Endothelial cell of umbilical vein (primary cell): ENCODE measurements at regions not wholly inside any gene's neighbourhood (a gene's known extent, or its start where the extent isn't known, plus 50 kb on each side); places are given as distances from the start of the nearest gene placed in this dataset.

Source experiments
- BruUV-seq: library from RNA; stranded (reverse); fragments of 400-500 nt; replicated peaks from 2 replicates; lab custom pipeline; 2021; lab: Mats Ljungman, UMichigan
- CTCF ChIA-PET: fragments of 300-600, 350-600 bp; sonication (Branson Sonifier 250); formaldehyde crosslinking; loops from one replicate; lab custom pipeline; 2021; ENCODE audit warnings: antibody characterized with exemption, inconsistent platforms; lab: Charles Lee
- POLR2A ChIA-PET: fragments of 300-600, 350-600 bp; sonication (Branson Sonifier 250); formaldehyde crosslinking; loops from one replicate; lab custom pipeline; 2021; ENCODE audit warnings: antibody characterized with exemption, inconsistent platforms; lab: Charles Lee
- DNase-seq: peaks from one replicate; pipeline ENCODE4 v3.0.0-alpha.2; 2011; ENCODE audit warnings: low read depth, low spot score
- FAIRE-seq: peaks from 2 replicates; lab custom pipeline; 2011; peaks lifted over from hg19 to GRCh38; lab: Jason Lieb, UNC
- H2AFZ ChIP-seq: 2 replicates; pipeline ENCODE4 v1.6.0; 2012; ENCODE audit warnings: low read depth, low read length, control low read depth, inconsistent platforms
- H3K27ac ChIP-seq: 2 replicates; pipeline ENCODE4 v1.5.1; 2011; ENCODE audit warnings: low read depth, mild to moderate bottlenecking, control low read depth, low read length, moderate library complexity; ENCODE audit not compliant: insufficient read depth
- H3K27me3 ChIP-seq, 2 experiments: 2 replicates each; pipeline versions ENCODE4 v1.6.0 to v1.6.1; 2011; ENCODE audit warnings: low read length in 2 of 2, mixed read lengths in 1 of 2; ENCODE audit not compliant: control insufficient read depth in 2 of 2, insufficient read depth in 2 of 2
- H3K36me3 ChIP-seq, 2 experiments: 2 replicates in 1 of 2; 3 replicates in 1 of 2; pipeline ENCODE4 v1.5.1; 2011; ENCODE audit warnings: low read length in 2 of 2, mild to moderate bottlenecking in 1 of 2, moderate library complexity in 1 of 2; ENCODE audit not compliant: control insufficient read depth in 2 of 2, insufficient read depth in 2 of 2; ENCODE audit errors: extremely low read depth in 1 of 2
- H3K4me1 ChIP-seq: 3 replicates; pipeline ENCODE4 v1.5.1; 2011; ENCODE audit warnings: mild to moderate bottlenecking, low read length; ENCODE audit not compliant: control insufficient read depth, insufficient read depth; ENCODE audit errors: extremely low read depth
- H3K4me2 ChIP-seq: 2 replicates; pipeline ENCODE4 v1.6.1; 2011; ENCODE audit warnings: low read length, control low read depth, mixed read lengths; ENCODE audit not compliant: insufficient read depth
- H3K4me3 ChIP-seq, 3 experiments: fragments of 200-600 bp in 1 of 3; sonication (generic), shearing (Covaris generic) in 1 of 3; replicated peaks in 1 of 3; 2 replicates each; pipeline ENCODE4 v1.5.1; 2011 to 2016; ENCODE audit warnings: control low read depth in 3 of 3, low read length in 3 of 3, mild to moderate bottlenecking in 2 of 3, inconsistent platforms in 1 of 3, low read depth in 1 of 3, moderate library complexity in 1 of 3; ENCODE audit not compliant: insufficient read depth in 1 of 3
- H3K79me2 ChIP-seq: 2 replicates; pipeline ENCODE4 v1.6.0; 2012; ENCODE audit warnings: low read length, inconsistent platforms; ENCODE audit not compliant: control insufficient read depth, insufficient read depth
- H3K9ac ChIP-seq: replicated peaks from 2 replicates; pipeline ENCODE3; 2011; ENCODE audit warnings: low read length, control low read depth; ENCODE audit not compliant: insufficient read depth; ENCODE audit errors: extremely low read depth
- H3K9me1 ChIP-seq: replicated peaks from 3 replicates; pipeline ENCODE4 v1.6.0; 2011; ENCODE audit warnings: mild to moderate bottlenecking, low read length; ENCODE audit not compliant: control insufficient read depth, insufficient read depth; ENCODE audit errors: extremely low read depth
- H3K9me3 ChIP-seq: replicated peaks from 2 replicates; pipeline ENCODE4 v1.5.1; 2012; ENCODE audit warnings: low read length, inconsistent platforms; ENCODE audit not compliant: control insufficient read depth, insufficient read depth
- H4K20me1 ChIP-seq: replicated peaks from 2 replicates; pipeline ENCODE3; 2011; ENCODE audit warnings: mild to moderate bottlenecking, low read length; ENCODE audit not compliant: control insufficient read depth, insufficient read depth; ENCODE audit errors: extremely low read depth
- CTCF ChIP-seq, 2 donors: IDR thresholded peaks; 1 replicate in 1 of 2; 2 replicates in 1 of 2; pipeline ENCODE4 v1.5.1; 2011; ENCODE audit warnings: low read length in 2 of 2, mild to moderate bottlenecking in 2 of 2, moderate library complexity in 2 of 2, control low read depth in 1 of 2, inconsistent platforms in 1 of 2, low read depth in 1 of 2; ENCODE audit not compliant: insufficient read depth in 1 of 2; ENCODE audit errors: extremely low read depth in 1 of 2
- EZH2 ChIP-seq: IDR thresholded peaks from 2 replicates; pipeline ENCODE4 v1.6.1; 2012; ENCODE audit warnings: borderline replicate concordance, low read depth, mild to moderate bottlenecking, moderate library complexity, low read length, inconsistent platforms; ENCODE audit not compliant: severe bottlenecking
- FOS ChIP-seq: IDR thresholded peaks from 2 replicates; pipeline ENCODE4 v1.6.1; 2011; ENCODE audit warnings: mild to moderate bottlenecking, low read length, moderate library complexity, borderline replicate concordance; ENCODE audit not compliant: insufficient read depth
- GATA2 ChIP-seq: IDR thresholded peaks from 2 replicates; pipeline ENCODE4 v1.7.0; 2011; ENCODE audit warnings: low read depth, mild to moderate bottlenecking, moderate library complexity, mixed read lengths, low read length; ENCODE audit not compliant: insufficient read length, insufficient read depth
- JUN ChIP-seq: IDR thresholded peaks from 2 replicates; pipeline ENCODE4 v1.6.1; 2011; ENCODE audit warnings: borderline replicate concordance, low read depth; ENCODE audit not compliant: insufficient read length, insufficient read depth
- MAX ChIP-seq: IDR thresholded peaks from 2 replicates; pipeline ENCODE4 v1.6.1; 2011; ENCODE audit not compliant: insufficient read depth, insufficient read length
- MYC ChIP-seq: IDR thresholded peaks from one replicate; pipeline ENCODE4 v1.6.1; 2011; ENCODE audit warnings: mild to moderate bottlenecking, low read depth, low read length
- POLR2A ChIP-seq: IDR thresholded peaks from 2 replicates; pipeline ENCODE4 v1.6.1; 2012; ENCODE audit warnings: low read depth, mild to moderate bottlenecking, control low read depth, low read length
- POLR2AphosphoS5 ChIP-seq: IDR thresholded peaks from 2 replicates; pipeline ENCODE4 v1.6.1; 2012; ENCODE audit warnings: low read depth, mild to moderate bottlenecking, control low read depth, low read length, moderate library complexity; ENCODE audit not compliant: insufficient read depth
- dilution Hi-C: fragments of 300-500 bp; cut with MboI; formaldehyde crosslinking; loops from one replicate; pipeline ENCODE4 v1.15.0; 2019; ENCODE audit warnings: low sequenced_read_pairs; ENCODE audit not compliant: extremely low pct_ligation_motif_present
- intact Hi-C: fragments of 100-400 bp; cut with micrococcal nuclease; formaldehyde crosslinking; loops from one replicate; pipeline ENCODE4 v1.10.0; 2022

- Histone ChIP-seq H3K4me1 (no peaks in the 10 kb centered on the region), H3K36me3 (no peaks in the 10 kb centered on the region), H4K20me1 (no peaks in the 10 kb centered on the region), H3K9me1 (no peaks in the 10 kb centered on the region), H3K27me3 (no peaks in the 10 kb centered on the region), H3K27ac (no peak overlapping the region), H3K79me2 (no peaks in the 10 kb centered on the region), H3K9ac (no peak overlapping the region), H3K4me2 (no peak overlapping the region), H3K4me3 (no peak overlapping the region), H3K9me3 (no peaks in the 10 kb centered on the region), H2AFZ (no peak overlapping the region)
- ChIA-PET CTCF (interaction anchor here (0.9 kb wide), 1 partner anchor 9 kb away, joined by 4 read pairs; no protein-coding TSS in a partner anchor), POLR2A (no interaction called here)
- dilution Hi-C loops, result no loop called here
- FAIRE-seq, result no peak
- TF ChIP-seq GATA2 (no peak), MYC (no peak), JUN (no peak), EZH2 (no peak), POLR2AphosphoS5 (no peak)
- no TSS peak for BruUV-seq
- no peak for DNase-seq
- intact Hi-C loops, result no loop called here
Observed at GRCh38 chr1:191984856-191985255, 173.4 kb upstream of the RGS18 start.

DNA sequence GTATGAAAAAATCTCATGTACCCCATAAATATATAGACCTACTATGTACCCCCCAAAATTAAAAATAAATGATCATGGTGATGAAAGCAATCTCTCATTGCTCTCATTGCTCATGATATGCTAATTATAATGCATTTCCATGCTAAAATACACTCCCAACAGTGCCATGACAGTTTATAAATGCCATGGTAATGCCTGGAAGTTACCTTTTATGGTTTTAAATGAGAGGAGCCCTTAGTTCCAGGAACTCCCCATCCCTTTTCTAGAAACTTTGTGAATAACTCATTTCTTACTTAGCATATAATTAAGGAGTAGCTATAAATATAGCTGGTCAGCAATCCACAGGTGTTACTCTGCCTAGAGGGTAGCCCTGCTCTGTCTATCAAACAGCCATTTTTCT, 166.1 kb upstream of the RGS18 start:
- Histone ChIP-seq H2AFZ (no peak overlapping the region), H3K4me2 (no peak overlapping the region), H3K4me3 (no peak overlapping the region), H3K4me1 (no peaks in the 10 kb centered on the region), H3K9me3 (no peaks in the 10 kb centered on the region), H3K27me3 (no peaks in the 10 kb centered on the region), H3K9ac (no peak overlapping the region), H3K9me1 (no peaks in the 10 kb centered on the region), H3K27ac (no peak overlapping the region), H3K36me3 (no peaks in the 10 kb centered on the region), H4K20me1 (no peaks in the 10 kb centered on the region), H3K79me2 (no peaks in the 10 kb centered on the region)
- FAIRE-seq (no peak), DNase-seq (no peak)
- TF ChIP-seq FOS (no peak), POLR2AphosphoS5 (no peak), MYC (no peak), JUN (no peak), POLR2A (no peak), MAX (no peak), CTCF (IDR thresholded peaks at IDR 0.05; ENCODE audit: extremely low read depth in 1 of 2, insufficient read depth in 1 of 2, low read depth in 1 of 2, low read length in 2 of 2) (no peak), EZH2 (no peak), GATA2 (no peak)
- dilution Hi-C loops, result no loop called here
- POLR2A ChIA-PET, result no interaction called here
- CTCF ChIA-PET, result no interaction called here
- no TSS peak for BruUV-seq
- intact Hi-C loops, result no loop called here
